Sigmoid colon (tissue), 6 donors: ENCODE measurements at regions not wholly inside any gene's neighbourhood (a gene's known extent, or its start where the extent isn't known, plus 50 kb on each side); places are given as distances from the start of the nearest gene placed in this dataset.
A peak's percentile ranks its signal among the peaks of the same experiment; 100 is the strongest.

Source experiments
- DNase-seq: peaks from one replicate; pipeline ENCODE4 v3.0.0-alpha.2; 2019
- H3K27ac ChIP-seq, 4 donors: fragments of 200-600 bp; sonication (generic); one replicate each; pipeline ENCODE4 v1.5.1; 2016 to 2019; ENCODE audit warnings: mild to moderate bottlenecking in 1 of 4
- H3K27me3 ChIP-seq, 3 donors: fragments of 200-600 bp; sonication (generic); one replicate each; pipeline ENCODE4 v1.5.1; 2019; ENCODE audit warnings: mild to moderate bottlenecking in 1 of 3
- H3K36me3 ChIP-seq, 4 donors: fragments of 200-600 bp; sonication (generic); one replicate each; pipeline ENCODE4 v1.5.1; 2016 to 2019
- H3K4me1 ChIP-seq, 4 donors: fragments of 200-600 bp; sonication (generic); one replicate each; pipeline ENCODE4 v1.5.1; 2017 to 2019
- H3K4me3 ChIP-seq, 4 donors: fragments of 200-600 bp; sonication (generic); one replicate each; pipeline ENCODE4 v1.5.1; 2017 to 2019; ENCODE audit warnings: mild to moderate bottlenecking in 2 of 4, moderate library complexity in 1 of 4
- H3K9me3 ChIP-seq, 4 donors: fragments of 200-600 bp in 3 of 4; sonication (generic) in 3 of 4; one replicate each; pipeline versions ENCODE4 v1.5.1 to v1.6.1; 2013 to 2019
- EP300 ChIP-seq, 4 donors: sonication (generic); formaldehyde crosslinking; IDR thresholded peaks; one replicate each; pipeline ENCODE4 v1.6.1; 2017; ENCODE audit warnings: antibody characterized with exemption in 4 of 4
- POLR2A ChIP-seq, 2 donors: fragments of 450-650 bp; IDR thresholded peaks; one replicate each; pipeline ENCODE4 v1.6.1; 2016; ENCODE audit warnings: antibody characterized with exemption in 2 of 2, mild to moderate bottlenecking in 2 of 2, moderate library complexity in 2 of 2
- POLR2AphosphoS5 ChIP-seq, 4 donors: sonication (generic); formaldehyde crosslinking; IDR thresholded peaks; one replicate each; pipeline ENCODE4 v1.6.1; 2017; ENCODE audit warnings: antibody characterized with exemption in 4 of 4
- WGBS, 2 donors: extraction: QIAGEN DNeasy Blood & Tissue Kit; methylation state at CpG; one replicate each; pipeline ENCODE4 v1.1.7; 2013; 5-methylcytosine and 5-hydroxymethylcytosine counted together
- intact Hi-C: fragments of 100-400 bp; cut with DNase I; formaldehyde crosslinking; loops from one replicate; pipeline ENCODE4 v1.15.1; 2023
- TF ChIP-seq, protein P1 (sequence below), 4 experiments: fragments of 450-650 bp in 3 of 4; fragments of 200-600 bp in 1 of 4; IDR thresholded peaks; one replicate each; pipeline ENCODE4 v1.5.1; 2016 to 2019; ENCODE audit warnings: antibody characterized with exemption in 4 of 4, mild to moderate bottlenecking in 3 of 4, moderate library complexity in 2 of 4
- donor health status: healthy with polysubstance abuse.
- donor health status: healthy.

DNA sequence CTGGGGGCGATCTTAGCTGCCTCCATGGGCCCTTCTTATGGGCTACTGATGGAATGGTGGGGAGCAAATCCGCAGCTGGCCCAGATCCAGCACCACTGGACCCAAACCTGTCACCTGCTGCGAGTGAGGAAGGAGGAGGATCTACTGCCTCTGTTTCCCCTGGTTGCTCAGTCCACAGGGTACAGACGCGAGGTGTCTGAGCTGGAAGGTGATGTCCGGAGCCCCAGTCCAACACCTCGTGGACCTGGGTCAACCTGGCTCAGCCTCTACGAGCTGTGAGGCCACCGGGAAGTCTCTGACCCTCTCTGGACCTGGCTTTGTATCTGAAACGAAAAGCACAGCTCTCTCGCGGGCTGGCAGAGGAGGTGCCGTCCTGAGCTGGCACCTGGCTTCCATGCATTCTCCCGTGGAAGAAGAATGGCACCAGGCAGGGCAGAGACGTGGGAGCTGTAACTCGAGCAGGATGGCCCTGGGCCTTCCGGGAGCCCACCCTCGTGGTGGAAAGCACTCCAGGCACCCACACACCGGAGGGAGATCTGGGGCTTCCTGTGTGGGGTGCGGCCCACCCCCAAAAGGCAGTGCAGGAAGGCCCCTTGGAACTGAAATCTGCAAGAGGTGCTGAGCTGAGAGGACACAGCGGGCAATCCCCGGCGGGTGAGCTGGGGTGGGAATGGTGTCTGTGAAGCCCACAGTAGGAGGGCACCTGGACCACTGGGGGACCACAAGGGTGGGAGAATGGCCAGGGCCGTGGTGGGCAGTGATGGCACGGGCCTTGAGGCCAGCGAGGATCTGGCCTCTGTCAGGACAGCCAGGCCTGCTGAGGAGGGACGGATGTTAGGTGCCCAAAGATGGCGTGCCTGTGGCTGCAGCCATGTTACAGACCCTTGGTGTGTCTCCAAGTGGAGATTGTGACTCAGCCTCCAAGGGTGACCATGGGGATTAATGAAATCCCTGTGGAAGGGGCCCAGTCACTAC lies 133.4 kb downstream of the OLFM1 start:
- Histone ChIP-seq H3K27ac (no peak overlapping the region), H3K9me3 (no peaks in the 10 kb centered on the region), H3K4me3 (no peak overlapping the region), H3K36me3 (no peaks in the 10 kb centered on the region), H3K4me1 (peaks cover 0 to 16% (median 10%) of the 10 kb centered on the region in 4 donors), H3K27me3 (peaks cover 12 to 84% (median 41%) of the 10 kb centered on the region in 3 donors)
- intact Hi-C loops, result no loop called here
- TF ChIP-seq EP300 (IDR thresholded peaks at IDR 0.05) (no peak), POLR2AphosphoS5 (IDR thresholded peaks at IDR 0.05) (no peak), POLR2A (IDR thresholded peaks at IDR 0.05) (no peak)
- TF ChIP-seq, protein P1, sequence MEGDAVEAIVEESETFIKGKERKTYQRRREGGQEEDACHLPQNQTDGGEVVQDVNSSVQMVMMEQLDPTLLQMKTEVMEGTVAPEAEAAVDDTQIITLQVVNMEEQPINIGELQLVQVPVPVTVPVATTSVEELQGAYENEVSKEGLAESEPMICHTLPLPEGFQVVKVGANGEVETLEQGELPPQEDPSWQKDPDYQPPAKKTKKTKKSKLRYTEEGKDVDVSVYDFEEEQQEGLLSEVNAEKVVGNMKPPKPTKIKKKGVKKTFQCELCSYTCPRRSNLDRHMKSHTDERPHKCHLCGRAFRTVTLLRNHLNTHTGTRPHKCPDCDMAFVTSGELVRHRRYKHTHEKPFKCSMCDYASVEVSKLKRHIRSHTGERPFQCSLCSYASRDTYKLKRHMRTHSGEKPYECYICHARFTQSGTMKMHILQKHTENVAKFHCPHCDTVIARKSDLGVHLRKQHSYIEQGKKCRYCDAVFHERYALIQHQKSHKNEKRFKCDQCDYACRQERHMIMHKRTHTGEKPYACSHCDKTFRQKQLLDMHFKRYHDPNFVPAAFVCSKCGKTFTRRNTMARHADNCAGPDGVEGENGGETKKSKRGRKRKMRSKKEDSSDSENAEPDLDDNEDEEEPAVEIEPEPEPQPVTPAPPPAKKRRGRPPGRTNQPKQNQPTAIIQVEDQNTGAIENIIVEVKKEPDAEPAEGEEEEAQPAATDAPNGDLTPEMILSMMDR (IDR thresholded peaks at IDR 0.05), result no peak
- peak; percentile 43 for DNase-seq
- 72 to 87% methylated on average over 28 of the region's 28 CpGs for WGBS, 2 donors

GRCh38 chr9:135221576-135221950 lies 134.1 kb downstream of the OLFM1 start:
- WGBS, 2 donors, result 46 to 78% methylated on average over 9 of the region's 9 CpGs
- Histone ChIP-seq H3K4me3 (no peak overlapping the region), H3K36me3 (no peaks in the 10 kb centered on the region), H3K27me3 (peaks cover 12 to 77% (median 41%) of the 10 kb centered on the region in 3 donors), H3K27ac (no peak overlapping the region), H3K9me3 (no peaks in the 10 kb centered on the region), H3K4me1 (peaks cover 0 to 15% (median 5%) of the 10 kb centered on the region in 4 donors)
- peak; percentile 52 for DNase-seq
- TF ChIP-seq POLR2A (IDR thresholded peaks at IDR 0.05) (no peak), POLR2AphosphoS5 (IDR thresholded peaks at IDR 0.05) (no peak), EP300 (IDR thresholded peaks at IDR 0.05) (no peak)
- TF ChIP-seq, protein P1 (IDR thresholded peaks at IDR 0.05), result no peak
- intact Hi-C loops, result no loop called here

DNA sequence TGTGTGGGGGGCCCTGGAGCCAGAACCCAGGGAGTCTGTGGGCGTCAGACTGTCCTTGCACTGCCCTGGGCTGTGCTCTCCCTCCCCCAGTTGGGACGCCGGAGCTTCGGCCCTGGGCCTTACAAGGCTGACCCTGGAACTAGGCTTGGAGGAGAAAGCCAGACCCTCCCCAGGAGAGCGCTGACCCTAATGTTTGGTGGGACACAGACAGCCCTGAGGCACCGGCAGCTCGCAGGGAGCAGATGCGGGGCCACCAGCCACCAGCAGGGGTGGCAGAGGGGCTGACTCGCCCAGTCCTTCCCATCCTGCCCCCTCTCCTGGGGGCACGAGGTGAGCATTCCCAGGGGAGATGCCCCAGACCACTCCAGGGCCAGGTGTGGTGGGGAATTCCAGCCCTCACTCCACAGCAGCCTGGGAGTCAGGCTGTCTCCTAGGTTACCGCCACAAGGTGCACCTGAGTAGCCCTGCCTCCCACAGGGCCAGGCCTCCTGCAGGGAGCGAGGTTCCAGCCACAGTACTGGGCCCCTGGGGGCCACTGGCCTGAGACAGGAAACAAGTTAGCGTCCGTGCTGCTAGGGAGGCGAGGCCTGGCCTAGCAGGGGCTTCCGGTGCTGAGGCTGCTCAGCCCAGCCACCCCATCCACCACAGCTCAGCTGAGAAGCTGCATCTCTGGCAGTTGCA lies 134.6 kb downstream of the OLFM1 start:
- intact Hi-C loops, result no loop called here
- no peak overlapping the region for H3K27ac ChIP-seq

DNA sequence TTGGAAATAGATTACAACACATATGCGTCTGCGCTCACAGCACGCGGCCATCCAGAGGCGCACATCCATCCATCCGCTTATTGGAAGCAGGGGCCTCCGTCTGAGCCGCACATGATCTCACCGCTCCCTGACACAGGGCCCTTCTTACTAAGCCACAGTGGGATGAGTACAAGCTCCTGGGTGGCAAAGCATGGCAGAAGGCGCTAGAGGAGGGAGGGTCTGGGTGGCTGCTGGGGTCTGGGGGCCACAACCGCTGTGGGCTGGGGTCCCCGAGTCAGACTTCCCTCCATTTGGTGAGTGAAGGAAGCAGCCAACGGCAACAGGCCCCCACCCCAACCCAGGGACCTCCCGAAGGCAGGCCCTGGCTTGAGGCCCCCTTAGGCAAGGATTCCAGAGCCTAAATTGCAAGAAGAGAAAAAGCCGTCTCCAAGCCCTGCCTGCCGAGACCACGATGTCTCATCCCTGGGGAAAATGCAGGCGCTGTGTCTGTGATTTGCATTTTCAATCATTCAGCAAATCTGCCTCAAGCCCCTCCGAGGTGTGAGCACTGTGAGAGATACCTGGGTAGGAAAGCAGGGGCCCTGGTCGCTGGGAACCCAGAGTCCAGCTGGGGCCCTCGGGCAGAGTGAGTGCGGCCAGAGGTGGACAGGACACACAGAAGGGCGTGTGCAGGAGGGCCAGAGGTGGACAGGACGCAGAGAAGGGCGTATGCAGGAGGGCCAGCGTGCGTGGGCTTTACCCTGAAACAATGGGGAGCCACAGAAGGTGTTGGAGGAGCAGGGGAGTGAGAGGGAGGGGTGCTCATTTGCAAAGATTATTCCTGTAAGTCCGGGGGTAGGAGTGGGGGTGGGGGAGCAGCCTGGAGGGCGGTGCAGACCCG lies 135.7 kb downstream of the OLFM1 start:
- Histone ChIP-seq H3K36me3 (no peaks in the 10 kb centered on the region), H3K4me3 (no peak overlapping the region), H3K4me1 (peaks cover 0 to 8% (median 0%) of the 10 kb centered on the region in 4 donors), H3K27me3 (peaks cover 12 to 71% (median 43%) of the 10 kb centered on the region in 3 donors), H3K27ac (no peak overlapping the region), H3K9me3 (no peaks in the 10 kb centered on the region)
- intact Hi-C loops, result no loop called here
- DNase-seq, result peak; percentile 40
- 60 to 79% methylated on average over 30 of the region's 30 CpGs for WGBS, 2 donors
- TF ChIP-seq, protein P1 (IDR thresholded peaks at IDR 0.05), result no peak
- TF ChIP-seq POLR2AphosphoS5 (IDR thresholded peaks at IDR 0.05) (no peak), POLR2A (IDR thresholded peaks at IDR 0.05) (no peak), EP300 (IDR thresholded peaks at IDR 0.05) (no peak)

More for the DNA sequence above, 134.6 kb downstream of the OLFM1 start:
- peak; percentile 50 for DNase-seq
- H3K9me3 ChIP-seq, result no peaks in the 10 kb centered on the region
- H3K36me3 ChIP-seq, result no peaks in the 10 kb centered on the region
- peaks cover 0 to 10% (median 2%) of the 10 kb centered on the region in 4 donors for H3K4me1 ChIP-seq
- no peak overlapping the region for H3K4me3 ChIP-seq
- 53 to 64% methylated on average over 16 of the region's 16 CpGs for WGBS, 2 donors
- H3K27me3 ChIP-seq, result peaks cover 12 to 72% (median 41%) of the 10 kb centered on the region in 3 donors
- TF ChIP-seq POLR2A (IDR thresholded peaks at IDR 0.05) (no peak), POLR2AphosphoS5 (IDR thresholded peaks at IDR 0.05) (no peak), EP300 (IDR thresholded peaks at IDR 0.05) (no peak)
- TF ChIP-seq, protein P1 (IDR thresholded peaks at IDR 0.05), result no peak
